HepG2 (cell line): ENCODE measurements at regions not wholly inside any gene's neighbourhood (a gene's known extent, or its start where the extent isn't known, plus 50 kb on each side); places are given as distances from the start of the nearest gene placed in this dataset.

ENCODE experiments used
- ATAC-seq: fragments of 200-7000 bp; cut with Tn5 transposase; 3 replicates; pipeline ENCODE4 v1.9.1; 2020; ENCODE audit warnings: mild to moderate bottlenecking, moderate library complexity
- BruUV-seq: library from RNA; stranded (reverse); fragments of 400-500 nt; replicated peaks from 2 replicates; lab custom pipeline; 2021; lab: Mats Ljungman, UMichigan
- CTCF ChIA-PET: fragments of 300-600 bp; formaldehyde crosslinking; extraction: SDS; loops from one replicate; lab custom pipeline; 2021; ENCODE audit warnings: low total read pairs, inconsistent platforms, low intra/inter-chr PET ratio; lab: Yijun Ruan, JAX
- POLR2A ChIA-PET: fragments of 350-600 bp; sonication (Branson Sonifier 250); formaldehyde crosslinking; loops from one replicate; lab custom pipeline; 2020; ENCODE audit warnings: antibody characterized with exemption, inconsistent platforms; lab: Yijun Ruan, JAX
- DNase-seq: peaks from one replicate; pipeline ENCODE4 v3.0.0-alpha.2; 2015; ENCODE audit warnings: low spot score
- FAIRE-seq: peaks from 3 replicates; lab custom pipeline; 2011; peaks lifted over from hg19 to GRCh38; lab: Jason Lieb, UNC
- H2AFZ ChIP-seq: one replicate; pipeline ENCODE4 v1.6.1; 2011; ENCODE audit warnings: low read length, inconsistent platforms
- H3K27ac ChIP-seq: fragments of 300-600 bp; 3 replicates; pipeline ENCODE4 v1.8.0; 2011; ENCODE audit warnings: mixed run types, mild to moderate bottlenecking, mixed read lengths, low read length, inconsistent platforms; ENCODE audit not compliant: insufficient read depth; ENCODE audit errors: extremely low read length
- H3K27me3 ChIP-seq, 2 experiments: fragments of 200-600 bp in 1 of 2; 2 replicates in 1 of 2; 3 replicates in 1 of 2; pipeline versions ENCODE4 v1.6.0 to v1.8.0; 2011; ENCODE audit warnings: low read length in 2 of 2, mild to moderate bottlenecking in 2 of 2, moderate library complexity in 2 of 2, inconsistent platforms in 1 of 2; ENCODE audit not compliant: insufficient read depth in 2 of 2, control insufficient read depth in 1 of 2
- H3K36me3 ChIP-seq, 2 experiments: fragments of 200-600 bp in 1 of 2; replicated peaks in 1 of 2; 2 replicates in 1 of 2; 3 replicates in 1 of 2; pipeline versions ENCODE4 v1.5.1 to v1.8.0; 2011; ENCODE audit warnings: low read length in 2 of 2, inconsistent platforms in 1 of 2; ENCODE audit not compliant: insufficient read depth in 2 of 2, control insufficient read depth in 1 of 2
- H3K4me1 ChIP-seq: 2 replicates; pipeline ENCODE4 v1.5.1; 2012; ENCODE audit warnings: low read length, inconsistent platforms; ENCODE audit not compliant: insufficient read depth
- H3K4me2 ChIP-seq: 2 replicates; pipeline ENCODE4 v1.6.0; 2011; ENCODE audit warnings: low read depth, low read length, inconsistent platforms
- H3K4me3 ChIP-seq, 3 experiments: fragments of 200-600 bp in 1 of 3; sonication (generic), shearing (Covaris generic) in 1 of 3; replicated peaks in 1 of 3; 2 replicates each; pipeline ENCODE4 v1.5.1; 2011 to 2016; ENCODE audit warnings: low read length in 3 of 3, inconsistent platforms in 2 of 3, low read depth in 2 of 3, mild to moderate bottlenecking in 2 of 3, control low read depth in 1 of 3, mixed read lengths in 1 of 3; ENCODE audit not compliant: insufficient read depth in 1 of 3
- H3K79me2 ChIP-seq: one replicate; pipeline ENCODE4 v1.6.1; 2011; ENCODE audit warnings: low read length, inconsistent platforms; ENCODE audit not compliant: insufficient read depth
- H3K9ac ChIP-seq: 2 replicates; pipeline ENCODE4 v1.6.0; 2011; ENCODE audit warnings: mild to moderate bottlenecking, low read depth, low read length, inconsistent platforms; ENCODE audit not compliant: insufficient read depth
- H3K9me3 ChIP-seq: 2 replicates; pipeline ENCODE4 v1.5.1; 2012; ENCODE audit warnings: mild to moderate bottlenecking, low read length
- H4K20me1 ChIP-seq: 2 replicates; pipeline ENCODE4 v1.6.0; 2011; ENCODE audit warnings: inconsistent platforms, mild to moderate bottlenecking, low read length, moderate library complexity; ENCODE audit not compliant: insufficient read depth
- ADNP ChIP-seq: sonication (generic); formaldehyde crosslinking; IDR thresholded peaks from 2 replicates; pipeline ENCODE4 v1.4.0; 2020; ENCODE audit warnings: missing genetic modification reagents
- CEBPB ChIP-seq: IDR thresholded peaks from 2 replicates; pipeline ENCODE4 v1.6.1; 2011; ENCODE audit warnings: low read depth, low read length, improper control_type of control experiment, borderline replicate concordance
- FLYWCH1 ChIP-seq: sonication (generic); formaldehyde crosslinking; IDR thresholded peaks from 2 replicates; pipeline ENCODE4 v1.8.1; 2023; ENCODE audit warnings: mild to moderate bottlenecking, missing genetic modification reagents
- MAFF ChIP-seq: IDR thresholded peaks from 2 replicates; pipeline ENCODE4 v1.6.1; 2011; ENCODE audit warnings: low read depth, low read length, improper control_type of control experiment
- MAFK ChIP-seq, 2 experiments: IDR thresholded peaks in 1 of 2; conservative IDR thresholded peaks in 1 of 2; 2 replicates each; pipeline ENCODE4 v1.6.1; 2011; ENCODE audit warnings: improper control_type of control experiment in 2 of 2, low read length in 2 of 2
- MNT ChIP-seq: fragments of 450-650 bp; IDR thresholded peaks from 2 replicates; pipeline ENCODE4 v1.6.1; 2016
- SALL1 ChIP-seq: sonication (generic); formaldehyde crosslinking; IDR thresholded peaks from 2 replicates; pipeline ENCODE4 v1.8.0; 2022; ENCODE audit warnings: mild to moderate bottlenecking, missing genetic modification reagents
- THAP11 ChIP-seq: IDR thresholded peaks from 2 replicates; pipeline ENCODE4 v1.6.1; 2016; ENCODE audit warnings: missing biosample characterization, missing genetic modification reagents
- ZNF264 ChIP-seq: sonication (generic); formaldehyde crosslinking; IDR thresholded peaks from 2 replicates; pipeline ENCODE4 v1.4.0; 2020; ENCODE audit warnings: missing genetic modification reagents
- WGBS: methylation state at CpG from one replicate; pipeline ENCODE4 v1.1.6; 2017; ENCODE audit warnings: low lambda C conversion rate; 5-methylcytosine and 5-hydroxymethylcytosine counted together
- in situ Hi-C: cut with HindIII; loops from 2 replicates; pipeline ENCODE4 v1.10.0; 2017; ENCODE audit warnings: low pct_unique_long_range_greater_than_20kb; ENCODE audit not compliant: extremely low pct_ligation_motif_present
- intact Hi-C: fragments of 100-400 bp; cut with micrococcal nuclease; formaldehyde crosslinking; loops from one replicate; pipeline ENCODE4 v1.10.0; 2022; ENCODE audit not compliant: unreplicated experiment
- TF ChIP-seq, protein P1 (sequence below), 2 experiments: sonication (generic) in 1 of 2; formaldehyde crosslinking in 1 of 2; IDR thresholded peaks; 2 replicates each; pipeline versions ENCODE4 v1.5.1 to v1.6.1; 2011 to 2020; ENCODE audit warnings: borderline replicate concordance in 1 of 2, low read depth in 1 of 2, low read length in 1 of 2, mild to moderate bottlenecking in 1 of 2, missing genetic modification reagents in 1 of 2, moderate library complexity in 1 of 2

DNA sequence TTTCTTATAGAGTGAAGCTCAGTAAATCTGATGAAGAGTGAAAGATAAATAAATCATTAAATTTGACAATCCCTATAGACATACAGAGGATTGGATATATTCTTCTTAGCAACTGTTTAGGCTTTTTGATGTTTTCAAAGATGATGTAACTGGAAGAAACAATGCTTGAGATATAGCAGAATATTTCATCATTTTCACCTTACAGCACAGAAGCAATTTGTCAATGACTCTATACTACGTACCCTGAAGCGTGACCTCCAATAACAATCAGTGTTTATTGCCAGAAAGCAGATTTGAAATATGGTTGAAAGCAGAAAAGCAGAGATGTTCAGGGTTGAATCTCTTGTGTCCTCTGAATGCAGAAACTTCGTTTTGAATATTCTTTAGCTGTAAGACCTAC lies 228.4 kb downstream of the DTHD1 start:
- H3K9me3 ChIP-seq, result no peaks in the 10 kb centered on the region
- H2AFZ ChIP-seq, result no peak overlapping the region
- WGBS, result 2% methylated on average over 3 of the region's 3 CpGs
- in situ Hi-C loops, result no loop called here
- no TSS peak for BruUV-seq
- ATAC-seq (no peak), DNase-seq (no peak), FAIRE-seq (no peak)
- H3K4me2 ChIP-seq, result no peak overlapping the region
- no peaks in the 10 kb centered on the region for H4K20me1 ChIP-seq
- peak; percentile 30; the same call in 1 of the 2 replicates for TF ChIP-seq CEBPB
- no peak for TF ChIP-seq ZNF264
- H3K4me1 ChIP-seq, result no peaks in the 10 kb centered on the region
- POLR2A ChIA-PET, result no interaction called here
- H3K27ac ChIP-seq, result no peak overlapping the region
- no peak overlapping the region for H3K4me3 ChIP-seq
- intact Hi-C loops, result no loop called here
- H3K36me3 ChIP-seq, result no peaks in the 10 kb centered on the region
- H3K27me3 ChIP-seq, result no peaks in the 10 kb centered on the region
- CTCF ChIA-PET, result no interaction called here
- H3K9ac ChIP-seq, result no peak overlapping the region
- no peaks in the 10 kb centered on the region for H3K79me2 ChIP-seq

GRCh38 chr4:36511785-36512184 lies 230.4 kb downstream of the DTHD1 start:
- H3K4me1 ChIP-seq, result no peaks in the 10 kb centered on the region
- H2AFZ ChIP-seq, result no peak overlapping the region
- intact Hi-C loops, result no loop called here
- TF ChIP-seq SALL1 (CRISPR knock-in tag) (no peak), MAFF (peak; percentile 67), THAP11 (CRISPR knock-in tag) (no peak), ADNP (CRISPR knock-in tag) (no peak), MAFK (conservative IDR thresholded peaks at IDR 0.05 in 1 of 2, IDR thresholded peaks at IDR 0.05 in 1 of 2; ENCODE audit: low read length in 2 of 2) (peak; percentile 45 to 77), FLYWCH1 (CRISPR knock-in tag) (no peak), MNT (peak; percentile 69)
- TF ChIP-seq, protein P1, sequence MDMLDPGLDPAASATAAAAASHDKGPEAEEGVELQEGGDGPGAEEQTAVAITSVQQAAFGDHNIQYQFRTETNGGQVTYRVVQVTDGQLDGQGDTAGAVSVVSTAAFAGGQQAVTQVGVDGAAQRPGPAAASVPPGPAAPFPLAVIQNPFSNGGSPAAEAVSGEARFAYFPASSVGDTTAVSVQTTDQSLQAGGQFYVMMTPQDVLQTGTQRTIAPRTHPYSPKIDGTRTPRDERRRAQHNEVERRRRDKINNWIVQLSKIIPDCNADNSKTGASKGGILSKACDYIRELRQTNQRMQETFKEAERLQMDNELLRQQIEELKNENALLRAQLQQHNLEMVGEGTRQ (IDR thresholded peaks at IDR 0.05; ENCODE audit: low read depth, low read length), result no peak
- TF ChIP-seq, protein P1 (CRISPR knock-in tag; IDR thresholded peaks at IDR 0.05; ENCODE audit: borderline replicate concordance), result no peak
- in situ Hi-C loops, result no loop called here
- DNase-seq (no peak), ATAC-seq (no peak), FAIRE-seq (no peak)
- H3K36me3 ChIP-seq, result no peaks in the 10 kb centered on the region
- H3K4me2 ChIP-seq, result no peak overlapping the region
- no peaks in the 10 kb centered on the region for H3K27me3 ChIP-seq
- ChIA-PET CTCF (no interaction called here), POLR2A (no interaction called here)
- no peaks in the 10 kb centered on the region for H3K79me2 ChIP-seq
- WGBS, result 2% methylated on average over 1 of the region's 1 CpG
- H3K4me3 ChIP-seq, result no peak overlapping the region
- peaks cover 5% of the 10 kb centered on the region for H3K9me3 ChIP-seq
- no TSS peak for BruUV-seq
- no peak overlapping the region for H3K9ac ChIP-seq
- H4K20me1 ChIP-seq, result no peaks in the 10 kb centered on the region
- no peak overlapping the region for H3K27ac ChIP-seq
